ENCODE measurements at regions not wholly inside any gene's neighbourhood (a gene's known extent, or its start where the extent isn't known, plus 50 kb on each side); places are given as distances from the start of the nearest gene placed in this dataset.

- Histone ChIP-seq H4K8ac (ENCODE audit: low read depth, low read length) (no peak overlapping the region), H3K27ac (replicated peaks; ENCODE audit: low read length) (no peak overlapping the region), H3K9ac (ENCODE audit: low read depth, low read length, poor library complexity) (no peak overlapping the region), H3K4ac (ENCODE audit: low read length) (no peak overlapping the region), H3K14ac (ENCODE audit: low read length) (no peak overlapping the region), H3K4me1 (ENCODE audit: control insufficient read depth in 2 of 2, insufficient read depth in 1 of 2, low read depth in 1 of 2, low read length in 2 of 2) (peaks cover 0 to 5% of the 10 kb centered on the region in 2 donors), H3K4me3 (ENCODE audit: low read length in 2 of 2) (no peak overlapping the region), H3K4me2 (ENCODE audit: insufficient read depth, low read length, poor library complexity, severe bottlenecking) (no peak overlapping the region), H3K79me1 (ENCODE audit: low read depth, low read length) (peaks cover 3% of the 10 kb centered on the region), H2BK120ac (ENCODE audit: low read depth, low read length) (no peak overlapping the region), H3K18ac (ENCODE audit: low read length) (no peak overlapping the region), H2BK5ac (ENCODE audit: low read length) (peak overlapping the region; percentile 20), H3K36me3 (replicated peaks in 1 of 2; ENCODE audit: control insufficient read depth in 2 of 2, insufficient read depth in 2 of 2, low read length in 2 of 2) (no peaks in the 10 kb centered on the region), H2BK15ac (ENCODE audit: low read length) (no peak overlapping the region), H4K91ac (ENCODE audit: low read depth, low read length, poor library complexity) (no peak overlapping the region), H2AK5ac (ENCODE audit: low read depth, low read length) (no peak overlapping the region), H3K27me3 (ENCODE audit: control insufficient read depth in 3 of 3, insufficient read depth in 3 of 3, low read depth in 1 of 3, low read length in 3 of 3) (peaks cover 4 to 45% (median 22%) of the 10 kb centered on the region in 3 experiments), H2AFZ (ENCODE audit: low read length) (no peak overlapping the region), H3K9me3 (replicated peaks in 1 of 2; ENCODE audit: control insufficient read depth in 2 of 2, insufficient read depth in 1 of 2, low read depth in 1 of 2, low read length in 2 of 2) (peaks cover 0 to 14% of the 10 kb centered on the region in 2 donors), H3K23ac (ENCODE audit: low read depth, low read length, poor library complexity) (no peak overlapping the region), H2BK12ac (ENCODE audit: low read length) (no peak overlapping the region)
- no CpG with 5 or more reads among the region's 5 CpGs for WGBS, 2 donors (ENCODE audit: extremely low coverage in 2 of 2, insufficient read length in 2 of 2, insufficient replicate concordance in 1 of 2)
- DNase-seq (ENCODE audit: low spot score), result no peak
These were observed 158.4 kb downstream of the KLF13 start for GRCh38 chr15:31484986-31485385.

DNA sequence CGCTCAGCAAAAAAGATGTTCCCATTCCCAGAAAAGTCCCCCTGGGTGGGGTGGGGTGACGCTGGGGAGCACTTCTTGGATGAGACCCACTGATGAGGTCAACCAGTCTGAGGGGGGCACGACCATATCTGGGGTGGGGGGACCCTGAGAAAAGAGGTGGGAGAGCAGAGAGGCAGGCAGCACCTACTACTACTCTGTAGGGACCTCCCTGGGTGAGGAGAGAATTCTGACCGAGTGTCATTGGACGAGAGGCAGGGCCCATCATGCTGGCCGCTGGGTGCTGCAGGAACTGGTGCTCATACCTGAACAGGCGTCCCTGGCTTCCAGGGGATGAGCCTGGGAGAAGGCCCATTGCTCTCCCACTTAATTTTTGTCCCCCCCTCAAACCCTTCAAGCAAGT lies 158.8 kb downstream of the KLF13 start:
- Histone ChIP-seq H3K4me1 (ENCODE audit: control insufficient read depth in 2 of 2, insufficient read depth in 1 of 2, low read depth in 1 of 2, low read length in 2 of 2) (peaks cover 0 to 5% of the 10 kb centered on the region in 2 donors), H3K14ac (ENCODE audit: low read length) (peak overlapping the region; percentile 13), H2AK5ac (ENCODE audit: low read depth, low read length) (no peak overlapping the region), H2BK15ac (ENCODE audit: low read length) (no peak overlapping the region), H4K8ac (ENCODE audit: low read depth, low read length) (no peak overlapping the region), H2AFZ (ENCODE audit: low read length) (no peak overlapping the region), H3K4ac (ENCODE audit: low read length) (no peak overlapping the region), H3K18ac (ENCODE audit: low read length) (no peak overlapping the region), H3K9me3 (replicated peaks in 1 of 2; ENCODE audit: control insufficient read depth in 2 of 2, insufficient read depth in 1 of 2, low read depth in 1 of 2, low read length in 2 of 2) (peaks cover 0 to 14% of the 10 kb centered on the region in 2 donors), H4K91ac (ENCODE audit: low read depth, low read length, poor library complexity) (no peak overlapping the region), H3K36me3 (replicated peaks in 1 of 2; ENCODE audit: control insufficient read depth in 2 of 2, insufficient read depth in 2 of 2, low read length in 2 of 2) (no peaks in the 10 kb centered on the region), H3K9ac (ENCODE audit: low read depth, low read length, poor library complexity) (no peak overlapping the region), H3K4me2 (ENCODE audit: insufficient read depth, low read length, poor library complexity, severe bottlenecking) (no peak overlapping the region), H2BK5ac (ENCODE audit: low read length) (no peak overlapping the region), H3K79me1 (ENCODE audit: low read depth, low read length) (peaks cover 3% of the 10 kb centered on the region), H3K23ac (ENCODE audit: low read depth, low read length, poor library complexity) (peak overlapping the region; percentile 25), H2BK12ac (ENCODE audit: low read length) (no peak overlapping the region), H3K27me3 (ENCODE audit: control insufficient read depth in 3 of 3, insufficient read depth in 3 of 3, low read depth in 1 of 3, low read length in 3 of 3) (peaks cover 4 to 43% (median 22%) of the 10 kb centered on the region in 3 experiments), H2BK120ac (ENCODE audit: low read depth, low read length) (no peak overlapping the region), H3K27ac (replicated peaks; ENCODE audit: low read length) (no peak overlapping the region), H3K4me3 (ENCODE audit: low read length in 2 of 2) (no peak overlapping the region)
- WGBS, 2 donors (ENCODE audit: extremely low coverage in 2 of 2, insufficient read length in 2 of 2, insufficient replicate concordance in 1 of 2), result no CpG with 5 or more reads among the region's 7 CpGs
- DNase-seq (ENCODE audit: low spot score), result no peak

- Histone ChIP-seq H3K36me3 (replicated peaks in 1 of 2; ENCODE audit: control insufficient read depth in 2 of 2, insufficient read depth in 2 of 2, low read length in 2 of 2) (no peaks in the 10 kb centered on the region), H3K79me1 (ENCODE audit: low read depth, low read length) (peaks cover 3% of the 10 kb centered on the region), H2BK15ac (ENCODE audit: low read length) (no peak overlapping the region), H3K23ac (ENCODE audit: low read depth, low read length, poor library complexity) (peak overlapping the region; percentile 25), H3K9ac (ENCODE audit: low read depth, low read length, poor library complexity) (no peak overlapping the region), H2AFZ (ENCODE audit: low read length) (no peak overlapping the region), H3K27ac (replicated peaks; ENCODE audit: low read length) (no peak overlapping the region), H3K4me1 (ENCODE audit: control insufficient read depth in 2 of 2, insufficient read depth in 1 of 2, low read depth in 1 of 2, low read length in 2 of 2) (peaks cover 0 to 5% of the 10 kb centered on the region in 2 donors), H3K18ac (ENCODE audit: low read length) (peak overlapping the region; percentile 44), H3K4me2 (ENCODE audit: insufficient read depth, low read length, poor library complexity, severe bottlenecking) (no peak overlapping the region), H3K27me3 (ENCODE audit: control insufficient read depth in 3 of 3, insufficient read depth in 3 of 3, low read depth in 1 of 3, low read length in 3 of 3) (peaks cover 0 to 40% (median 22%) of the 10 kb centered on the region in 3 experiments), H2BK5ac (ENCODE audit: low read length) (no peak overlapping the region), H3K4ac (ENCODE audit: low read length) (no peak overlapping the region), H3K9me3 (replicated peaks in 1 of 2; ENCODE audit: control insufficient read depth in 2 of 2, insufficient read depth in 1 of 2, low read depth in 1 of 2, low read length in 2 of 2) (peaks cover 0 to 12% of the 10 kb centered on the region in 2 donors), H3K14ac (ENCODE audit: low read length) (peak overlapping the region; percentile 13), H4K8ac (ENCODE audit: low read depth, low read length) (peak overlapping the region; percentile 56), H2AK5ac (ENCODE audit: low read depth, low read length) (no peak overlapping the region), H4K91ac (ENCODE audit: low read depth, low read length, poor library complexity) (no peak overlapping the region), H3K4me3 (ENCODE audit: low read length in 2 of 2) (no peak overlapping the region), H2BK12ac (ENCODE audit: low read length) (no peak overlapping the region), H2BK120ac (ENCODE audit: low read depth, low read length) (no peak overlapping the region)
- DNase-seq (ENCODE audit: low spot score), result no peak
- no CpG with 5 or more reads among the region's 14 CpGs for WGBS, 2 donors (ENCODE audit: extremely low coverage in 2 of 2, insufficient read length in 2 of 2, insufficient replicate concordance in 1 of 2)
These were observed 159.4 kb downstream of the KLF13 start for GRCh38 chr15:31485911-31486461.

DNA sequence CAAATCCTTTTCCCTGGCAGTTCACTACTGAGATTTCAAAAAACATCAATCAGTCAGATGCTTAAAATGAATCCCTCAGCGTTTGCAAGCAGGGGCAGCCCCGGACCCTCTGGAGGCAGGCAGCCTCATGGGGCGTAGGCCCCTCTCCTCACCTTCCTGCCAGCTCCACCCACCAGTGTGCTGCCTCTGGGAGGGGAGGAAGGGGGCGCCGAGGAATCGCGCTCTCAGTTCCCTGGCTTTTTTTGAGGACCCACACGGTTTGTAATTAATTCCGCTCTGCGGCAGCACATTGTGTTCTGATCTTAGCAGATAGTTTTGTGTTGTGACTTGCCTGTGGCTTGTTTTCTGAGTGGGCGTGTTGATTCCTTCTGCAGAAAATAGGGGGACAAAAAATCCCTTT lies 159.9 kb downstream of the KLF13 start:
- no peak overlapping the region for H3K9ac ChIP-seq (ENCODE audit: low read depth, low read length, poor library complexity)
- no peaks in the 10 kb centered on the region for H3K36me3 ChIP-seq (replicated peaks in 1 of 2; ENCODE audit: control insufficient read depth in 2 of 2, insufficient read depth in 2 of 2, low read length in 2 of 2)
- H3K14ac ChIP-seq (ENCODE audit: low read length), result no peak overlapping the region
- peak overlapping the region; percentile 55 for H3K18ac ChIP-seq (ENCODE audit: low read length)
- H2AFZ ChIP-seq (ENCODE audit: low read length), result peak overlapping the region; percentile 26
- peaks cover 0 to 38% (median 22%) of the 10 kb centered on the region in 3 experiments for H3K27me3 ChIP-seq (ENCODE audit: control insufficient read depth in 3 of 3, insufficient read depth in 3 of 3, low read depth in 1 of 3, low read length in 3 of 3)
- H4K8ac ChIP-seq (ENCODE audit: low read depth, low read length), result no peak overlapping the region
- H4K91ac ChIP-seq (ENCODE audit: low read depth, low read length, poor library complexity), result no peak overlapping the region
- H2BK5ac ChIP-seq (ENCODE audit: low read length), result peak overlapping the region; percentile 7
- H3K4ac ChIP-seq (ENCODE audit: low read length), result no peak overlapping the region
- WGBS, 2 donors (ENCODE audit: extremely low coverage in 2 of 2, insufficient read length in 2 of 2, insufficient replicate concordance in 1 of 2), result no CpG with 5 or more reads among the region's 11 CpGs
- peak overlapping the region; percentile 59 for H2BK15ac ChIP-seq (ENCODE audit: low read length)
- peaks cover 0 to 5% of the 10 kb centered on the region in 2 donors for H3K4me1 ChIP-seq (ENCODE audit: control insufficient read depth in 2 of 2, insufficient read depth in 1 of 2, low read depth in 1 of 2, low read length in 2 of 2)
- H3K79me1 ChIP-seq (ENCODE audit: low read depth, low read length), result peaks cover 3% of the 10 kb centered on the region
- peak overlapping the region; percentile 61 for H2BK120ac ChIP-seq (ENCODE audit: low read depth, low read length)
- no peak for DNase-seq (ENCODE audit: low spot score)
- no peak overlapping the region for H3K4me2 ChIP-seq (ENCODE audit: insufficient read depth, low read length, poor library complexity, severe bottlenecking)
- H2AK5ac ChIP-seq (ENCODE audit: low read depth, low read length), result peak overlapping the region; percentile 40
- H2BK12ac ChIP-seq (ENCODE audit: low read length), result no peak overlapping the region
- no peak overlapping the region for H3K4me3 ChIP-seq (ENCODE audit: low read length in 2 of 2)
- peaks cover 0 to 12% of the 10 kb centered on the region in 2 donors for H3K9me3 ChIP-seq (replicated peaks in 1 of 2; ENCODE audit: control insufficient read depth in 2 of 2, insufficient read depth in 1 of 2, low read depth in 1 of 2, low read length in 2 of 2)
- H3K23ac ChIP-seq (ENCODE audit: low read depth, low read length, poor library complexity), result no peak overlapping the region
- no peak overlapping the region for H3K27ac ChIP-seq (replicated peaks; ENCODE audit: low read length)
